ENCODE measurements at regions not wholly inside any gene's neighbourhood (a gene's known extent, or its start where the extent isn't known, plus 50 kb on each side); places are given as distances from the start of the nearest gene placed in this dataset.
A peak's percentile ranks its signal among the peaks of the same experiment; 100 is the strongest.

GRCh38 chr6:14284969-14285590 is 167.5 kb downstream of the CD83 start:
- H3K4me1 Mint-ChIP-seq, result peaks cover 24% of the 10 kb centered on the region
- ATAC-seq (ENCODE audit: low read depth) (no peak), DNase-seq (no peak)
- CTCF ChIA-PET, result no interaction called here
- H3K36me3 Mint-ChIP-seq (ENCODE audit: low read depth), result peaks cover 5% of the 10 kb centered on the region
- intact Hi-C loops (cut with micrococcal nuclease), result no loop called here
- no peak for TF ChIP-seq CTCF (IDR thresholded peaks at IDR 0.05)
- H3K27ac Mint-ChIP-seq, result no peak overlapping the region
- POLR2A ChIA-PET, result interaction anchor here (0.9 kb wide), 1 partner anchor 11 kb away, joined by 4 read pairs; no protein-coding TSS in a partner anchor
- no peak overlapping the region for H3K4me3 Mint-ChIP-seq
- no peaks in the 10 kb centered on the region for H3K27me3 Mint-ChIP-seq
- H3K9me3 Mint-ChIP-seq, result no peaks in the 10 kb centered on the region

- DNase-seq (no peak), ATAC-seq (ENCODE audit: low read depth) (no peak)
- TF ChIP-seq CTCF (IDR thresholded peaks at IDR 0.05), result no peak
- POLR2A ChIA-PET, result interaction anchor here (0.9 kb wide), 1 partner anchor 10 kb away, joined by 4 read pairs; no protein-coding TSS in a partner anchor
- intact Hi-C loops (cut with micrococcal nuclease), result no loop called here
- Mint-ChIP-seq H3K4me1 (peaks cover 26% of the 10 kb centered on the region), H3K4me3 (no peak overlapping the region), H3K36me3 (ENCODE audit: low read depth) (peaks cover 2% of the 10 kb centered on the region), H3K27me3 (no peaks in the 10 kb centered on the region), H3K9me3 (no peaks in the 10 kb centered on the region), H3K27ac (no peak overlapping the region)
- CTCF ChIA-PET, result no interaction called here
These were observed 168.6 kb downstream of the CD83 start for GRCh38 chr6:14286144-14286543.

GRCh38 chr6:14286634-14287428 is 169.3 kb downstream of the CD83 start:
- no peak for ATAC-seq (ENCODE audit: low read depth)
- Mint-ChIP-seq H3K9me3 (no peaks in the 10 kb centered on the region), H3K4me1 (peaks cover 23% of the 10 kb centered on the region), H3K27me3 (no peaks in the 10 kb centered on the region), H3K36me3 (ENCODE audit: low read depth) (peaks cover 2% of the 10 kb centered on the region), H3K27ac (no peak overlapping the region), H3K4me3 (no peak overlapping the region)
- intact Hi-C loops (cut with micrococcal nuclease), result no loop called here
- ChIA-PET CTCF (interaction anchor here (0.5 kb wide), 1 partner anchor 378 kb away, joined by 3 read pairs; no protein-coding TSS in a partner anchor), POLR2A (no interaction called here)
- TF ChIP-seq CTCF (IDR thresholded peaks at IDR 0.05), result no peak
- no peak for DNase-seq

GRCh38 chr6:14287707-14288106 is 170.1 kb downstream of the CD83 start:
- ATAC-seq (ENCODE audit: low read depth) (no peak), DNase-seq (no peak)
- CTCF ChIA-PET, result interaction anchor here (0.5 kb wide), 1 partner anchor 379 kb away, joined by 3 read pairs; no protein-coding TSS in a partner anchor
- H3K36me3 Mint-ChIP-seq (ENCODE audit: low read depth), result peaks cover 2% of the 10 kb centered on the region
- intact Hi-C loops (cut with micrococcal nuclease), result no loop called here
- H3K4me1 Mint-ChIP-seq, result peaks cover 26% of the 10 kb centered on the region
- H3K4me3 Mint-ChIP-seq, result no peak overlapping the region
- H3K9me3 Mint-ChIP-seq, result no peaks in the 10 kb centered on the region
- no peak for TF ChIP-seq CTCF (IDR thresholded peaks at IDR 0.05)
- POLR2A ChIA-PET, result no interaction called here
- no peaks in the 10 kb centered on the region for H3K27me3 Mint-ChIP-seq
- peak overlapping the region; percentile 5 for H3K27ac Mint-ChIP-seq

- POLR2A ChIA-PET, result interaction anchor here (0.6 kb wide), 1 partner anchor 959 kb away, joined by 5 read pairs; no protein-coding TSS in a partner anchor
- Mint-ChIP-seq H3K9me3 (no peaks in the 10 kb centered on the region), H3K27me3 (no peaks in the 10 kb centered on the region), H3K36me3 (ENCODE audit: low read depth) (peaks cover 3% of the 10 kb centered on the region), H3K4me1 (peaks cover 26% of the 10 kb centered on the region), H3K4me3 (no peak overlapping the region), H3K27ac (peak overlapping the region; percentile 7)
- no peak for TF ChIP-seq CTCF (IDR thresholded peaks at IDR 0.05)
- ATAC-seq (ENCODE audit: low read depth), result no peak
- CTCF ChIA-PET, result interaction anchor here (2.0 kb wide), 1 partner anchor 10 kb away, joined by 5 read pairs; no protein-coding TSS in a partner anchor
- no peak for DNase-seq
- intact Hi-C loops (cut with micrococcal nuclease), result no loop called here
These were observed 171.3 kb downstream of the CD83 start for GRCh38 chr6:14288910-14289309.

Measured in activated B cell treated with CpG ODN at 0.5 μM for 24 hours (primary cell).